ENCODE measurements at regions not wholly inside any gene's neighbourhood (a gene's known extent, or its start where the extent isn't known, plus 50 kb on each side); places are given as distances from the start of the nearest gene placed in this dataset.

DNA sequence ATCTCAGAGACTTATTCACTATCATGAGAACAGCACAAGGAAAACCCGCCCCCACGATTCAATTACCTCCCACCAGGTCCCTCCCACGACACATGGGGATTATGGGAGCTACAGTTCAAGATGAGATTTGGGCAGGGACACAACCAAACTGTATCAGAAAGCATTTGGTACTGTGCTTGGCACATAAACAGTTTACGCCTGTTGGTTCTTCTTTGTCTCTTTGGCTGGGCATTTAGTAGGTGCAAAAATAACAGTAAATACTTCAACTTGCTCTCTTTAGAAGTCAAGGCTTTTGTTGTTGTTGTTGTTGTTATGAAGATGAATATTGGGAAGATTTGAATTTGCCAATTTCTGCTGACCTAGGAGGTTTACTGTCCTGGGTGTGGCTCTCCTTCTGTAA is 175.4 kb upstream of the IGSF21 start:
- WGBS (ENCODE audit: insufficient coverage, low lambda C conversion rate): no CpG with 5 or more reads among the region's 4 CpGs
- no peaks in the 10 kb centered on the region for H3K36me3 ChIP-seq (ENCODE audit: control insufficient read depth, insufficient read depth, low read length)
- H3K27ac ChIP-seq (ENCODE audit: low read length): no peak overlapping the region
- no peak for DNase-seq
- H3K27me3 ChIP-seq (ENCODE audit: control insufficient read depth, insufficient read depth, low read length): peaks cover 2% of the 10 kb centered on the region
- H3K4me1 ChIP-seq (ENCODE audit: control insufficient read depth, insufficient read depth, low read length): no peaks in the 10 kb centered on the region
- no peaks in the 10 kb centered on the region for H3K9me3 ChIP-seq (ENCODE audit: control insufficient read depth, low read depth, low read length)
- H3K4me3 ChIP-seq (ENCODE audit: low read length): no peak overlapping the region

DNA sequence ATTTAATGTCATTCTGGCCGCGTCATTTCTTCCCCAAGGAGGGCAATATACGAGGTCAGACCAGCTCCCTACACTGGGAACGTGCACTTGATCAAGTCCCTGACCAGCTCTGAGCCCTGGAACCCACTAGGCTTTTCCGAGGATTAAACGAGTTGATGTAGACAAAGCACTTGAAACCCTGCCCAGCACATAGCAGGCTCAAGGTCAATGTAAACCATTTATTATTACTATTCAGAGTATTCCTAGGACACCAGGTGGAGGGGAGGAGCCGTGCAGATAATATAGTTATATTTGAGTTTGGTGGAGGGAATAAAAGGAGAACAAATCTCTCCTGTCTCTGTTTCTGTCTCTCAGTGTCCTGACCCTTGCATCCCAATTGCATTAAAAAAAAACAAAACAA is 174.1 kb upstream of the IGSF21 start:
- DNase-seq: no peak
- Histone ChIP-seq H3K36me3 (ENCODE audit: control insufficient read depth, insufficient read depth, low read length) (no peaks in the 10 kb centered on the region), H3K9me3 (ENCODE audit: control insufficient read depth, low read depth, low read length) (no peaks in the 10 kb centered on the region), H3K4me1 (ENCODE audit: control insufficient read depth, insufficient read depth, low read length) (no peaks in the 10 kb centered on the region), H3K4me3 (ENCODE audit: low read length) (no peak overlapping the region), H3K27ac (ENCODE audit: low read length) (no peak overlapping the region), H3K27me3 (ENCODE audit: control insufficient read depth, insufficient read depth, low read length) (peaks cover 3% of the 10 kb centered on the region)
- WGBS (ENCODE audit: insufficient coverage, low lambda C conversion rate): 0% methylated on average over 1 of the region's 7 CpGs

- Histone ChIP-seq H3K27me3 (ENCODE audit: control insufficient read depth, insufficient read depth, low read length) (peaks cover 3% of the 10 kb centered on the region), H3K36me3 (ENCODE audit: control insufficient read depth, insufficient read depth, low read length) (no peaks in the 10 kb centered on the region), H3K4me1 (ENCODE audit: control insufficient read depth, insufficient read depth, low read length) (no peaks in the 10 kb centered on the region), H3K9me3 (ENCODE audit: control insufficient read depth, low read depth, low read length) (no peaks in the 10 kb centered on the region), H3K27ac (ENCODE audit: low read length) (no peak overlapping the region), H3K4me3 (ENCODE audit: low read length) (no peak overlapping the region)
- no peak for DNase-seq
- WGBS (ENCODE audit: insufficient coverage, low lambda C conversion rate): no CpG with 5 or more reads among the region's 5 CpGs
These were observed 173.6 kb upstream of the IGSF21 start for GRCh38 chr1:17933971-17934370.

- H3K27ac ChIP-seq (ENCODE audit: low read length): no peak overlapping the region
- no peak overlapping the region for H3K4me3 ChIP-seq (ENCODE audit: low read length)
- WGBS (ENCODE audit: insufficient coverage, low lambda C conversion rate): no CpG with 5 or more reads among the region's 6 CpGs
- peak in 1 of 2 donors; percentile 3 for DNase-seq
- no peaks in the 10 kb centered on the region for H3K4me1 ChIP-seq (ENCODE audit: control insufficient read depth, insufficient read depth, low read length)
- H3K9me3 ChIP-seq (ENCODE audit: control insufficient read depth, low read depth, low read length): no peaks in the 10 kb centered on the region
- no peaks in the 10 kb centered on the region for H3K36me3 ChIP-seq (ENCODE audit: control insufficient read depth, insufficient read depth, low read length)
- peaks cover 3% of the 10 kb centered on the region for H3K27me3 ChIP-seq (ENCODE audit: control insufficient read depth, insufficient read depth, low read length)
These were observed 172.4 kb upstream of the IGSF21 start for GRCh38 chr1:17935230-17935629.

DNA sequence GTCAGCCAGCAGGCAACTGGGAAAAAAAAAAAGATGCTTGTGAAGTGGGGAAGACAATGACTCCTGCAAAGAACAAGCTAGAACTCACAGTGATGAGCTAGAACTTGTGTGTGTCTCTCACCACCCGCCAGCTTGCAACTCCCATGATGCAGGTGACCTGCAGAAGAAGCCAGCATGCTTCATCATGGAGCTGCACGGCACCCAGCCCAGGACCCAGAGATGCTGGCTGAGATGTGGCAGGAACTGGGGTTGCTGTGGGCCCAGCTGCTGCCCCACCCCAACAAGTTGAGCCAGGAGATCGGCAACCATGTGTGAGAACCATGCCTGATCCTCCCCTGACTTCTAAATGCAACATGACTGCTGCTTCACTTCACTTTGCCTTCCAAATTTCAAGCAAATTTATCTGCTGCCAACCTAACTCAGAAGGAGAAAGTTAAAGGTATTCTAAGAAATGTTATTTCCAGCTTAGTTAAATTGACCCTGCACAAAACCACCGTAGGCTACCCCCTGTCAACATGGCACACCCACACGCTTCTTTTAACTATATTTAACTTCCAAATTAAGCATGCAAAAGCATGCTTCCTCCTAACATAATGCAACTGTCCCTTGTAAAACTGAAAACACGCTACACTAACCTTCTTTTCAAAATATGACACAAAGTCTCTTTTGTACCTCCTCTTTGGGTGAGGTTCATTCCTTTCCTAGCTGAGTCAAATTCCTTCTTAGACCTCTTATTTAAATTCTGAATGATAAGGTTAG is 166.0 kb upstream of the IGSF21 start:
- DNase-seq: no peak
- H3K36me3 ChIP-seq (ENCODE audit: control insufficient read depth, insufficient read depth, low read length): no peaks in the 10 kb centered on the region
- no peak overlapping the region for H3K27ac ChIP-seq (ENCODE audit: low read length)
- no peaks in the 10 kb centered on the region for H3K9me3 ChIP-seq (ENCODE audit: control insufficient read depth, low read depth, low read length)
- WGBS (ENCODE audit: insufficient coverage, low lambda C conversion rate): 71% methylated on average over 1 of the region's 6 CpGs
- no peaks in the 10 kb centered on the region for H3K4me1 ChIP-seq (ENCODE audit: control insufficient read depth, insufficient read depth, low read length)
- H3K4me3 ChIP-seq (ENCODE audit: low read length): no peak overlapping the region
- H3K27me3 ChIP-seq (ENCODE audit: control insufficient read depth, insufficient read depth, low read length): peaks cover 7% of the 10 kb centered on the region

GRCh38 chr1:17943506-17943905 is 164.1 kb upstream of the IGSF21 start:
- Histone ChIP-seq H3K36me3 (ENCODE audit: control insufficient read depth, insufficient read depth, low read length) (no peaks in the 10 kb centered on the region), H3K4me1 (ENCODE audit: control insufficient read depth, insufficient read depth, low read length) (no peaks in the 10 kb centered on the region), H3K4me3 (ENCODE audit: low read length) (no peak overlapping the region), H3K27me3 (ENCODE audit: control insufficient read depth, insufficient read depth, low read length) (peaks cover 3% of the 10 kb centered on the region), H3K27ac (ENCODE audit: low read length) (no peak overlapping the region), H3K9me3 (ENCODE audit: control insufficient read depth, low read depth, low read length) (no peaks in the 10 kb centered on the region)
- DNase-seq: no peak
- no CpG with 5 or more reads among the region's 2 CpGs for WGBS (ENCODE audit: insufficient coverage, low lambda C conversion rate)

DNA sequence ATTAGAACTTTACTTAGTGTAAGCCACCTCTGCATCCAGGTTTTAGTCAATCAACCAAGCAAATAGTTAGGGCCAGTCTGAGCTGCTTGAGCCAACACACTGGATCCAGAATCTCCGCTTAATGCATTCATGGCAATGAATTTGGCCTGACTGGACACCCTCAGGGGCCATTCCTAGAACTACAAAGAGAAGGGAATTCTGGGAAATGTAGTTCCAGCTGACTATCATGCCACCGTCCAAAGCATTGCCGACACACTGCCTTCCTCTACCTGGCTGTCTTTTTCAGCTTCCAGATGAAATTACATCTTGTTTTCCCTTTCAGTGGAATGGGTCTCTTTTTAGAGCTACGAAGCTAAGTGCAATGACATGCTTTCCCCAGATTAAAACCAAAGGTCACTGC is 163.0 kb upstream of the IGSF21 start:
- DNase-seq: no peak
- no peaks in the 10 kb centered on the region for H3K4me1 ChIP-seq (ENCODE audit: control insufficient read depth, insufficient read depth, low read length)
- H3K36me3 ChIP-seq (ENCODE audit: control insufficient read depth, insufficient read depth, low read length): no peaks in the 10 kb centered on the region
- H3K9me3 ChIP-seq (ENCODE audit: control insufficient read depth, low read depth, low read length): no peaks in the 10 kb centered on the region
- peaks cover 3% of the 10 kb centered on the region for H3K27me3 ChIP-seq (ENCODE audit: control insufficient read depth, insufficient read depth, low read length)
- H3K4me3 ChIP-seq (ENCODE audit: low read length): no peak overlapping the region
- 67% methylated on average over 1 of the region's 4 CpGs for WGBS (ENCODE audit: insufficient coverage, low lambda C conversion rate)
- no peak overlapping the region for H3K27ac ChIP-seq (ENCODE audit: low read length)

DNA sequence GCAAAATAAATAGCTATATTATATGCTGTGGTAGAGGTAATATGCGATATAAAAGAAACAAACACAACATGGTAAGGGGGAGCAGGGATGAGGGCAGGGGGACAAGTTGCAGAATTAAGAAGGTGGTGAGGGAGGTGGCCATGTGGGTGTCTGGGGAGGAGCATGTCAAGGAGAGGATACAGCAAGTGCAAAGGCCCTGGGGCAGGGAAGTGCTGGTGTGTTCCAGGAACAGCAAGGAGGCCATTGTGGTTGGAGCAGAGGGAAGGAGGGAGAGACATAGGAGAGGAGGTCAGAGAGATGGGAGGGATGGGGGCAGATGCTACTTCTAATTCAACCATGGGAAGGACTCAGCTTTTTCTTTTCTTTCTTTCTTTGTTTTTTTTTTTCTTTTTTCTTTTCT is 161.2 kb upstream of the IGSF21 start:
- Histone ChIP-seq H3K4me1 (ENCODE audit: control insufficient read depth, insufficient read depth, low read length) (no peaks in the 10 kb centered on the region), H3K27me3 (ENCODE audit: control insufficient read depth, insufficient read depth, low read length) (peaks cover 2% of the 10 kb centered on the region), H3K27ac (ENCODE audit: low read length) (no peak overlapping the region), H3K4me3 (ENCODE audit: low read length) (no peak overlapping the region), H3K36me3 (ENCODE audit: control insufficient read depth, insufficient read depth, low read length) (no peaks in the 10 kb centered on the region), H3K9me3 (ENCODE audit: control insufficient read depth, low read depth, low read length) (no peaks in the 10 kb centered on the region)
- DNase-seq: no peak
- WGBS (ENCODE audit: insufficient coverage, low lambda C conversion rate): 100% methylated on average over 1 of the region's 1 CpG

DNA sequence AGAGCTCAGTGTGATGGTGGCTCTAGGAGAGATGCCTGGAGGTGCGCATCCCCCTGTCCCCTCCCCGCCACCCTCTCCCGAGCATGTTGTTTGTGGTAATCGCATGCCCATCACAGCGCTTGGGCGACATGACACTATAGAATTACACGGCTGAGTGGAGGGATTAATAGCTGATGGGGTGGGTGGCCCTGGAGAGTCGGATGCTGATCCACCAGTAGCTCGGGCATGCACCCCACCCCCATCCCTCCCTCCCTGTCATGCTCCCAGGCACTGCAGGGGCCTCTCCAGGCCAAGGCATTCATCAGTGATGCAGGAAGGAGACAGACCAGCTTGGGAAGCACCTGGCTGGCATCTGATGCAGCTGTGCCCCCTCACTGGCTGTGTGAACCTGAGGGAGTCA is 159.0 kb upstream of the IGSF21 start:
- Histone ChIP-seq H3K27me3 (ENCODE audit: control insufficient read depth, insufficient read depth, low read length) (no peaks in the 10 kb centered on the region), H3K4me1 (ENCODE audit: control insufficient read depth, insufficient read depth, low read length) (no peaks in the 10 kb centered on the region), H3K4me3 (ENCODE audit: low read length) (no peak overlapping the region), H3K36me3 (ENCODE audit: control insufficient read depth, insufficient read depth, low read length) (no peaks in the 10 kb centered on the region), H3K27ac (ENCODE audit: low read length) (no peak overlapping the region), H3K9me3 (ENCODE audit: control insufficient read depth, low read depth, low read length) (no peaks in the 10 kb centered on the region)
- no peak for DNase-seq
- no CpG with 5 or more reads among the region's 9 CpGs for WGBS (ENCODE audit: insufficient coverage, low lambda C conversion rate)

DNA sequence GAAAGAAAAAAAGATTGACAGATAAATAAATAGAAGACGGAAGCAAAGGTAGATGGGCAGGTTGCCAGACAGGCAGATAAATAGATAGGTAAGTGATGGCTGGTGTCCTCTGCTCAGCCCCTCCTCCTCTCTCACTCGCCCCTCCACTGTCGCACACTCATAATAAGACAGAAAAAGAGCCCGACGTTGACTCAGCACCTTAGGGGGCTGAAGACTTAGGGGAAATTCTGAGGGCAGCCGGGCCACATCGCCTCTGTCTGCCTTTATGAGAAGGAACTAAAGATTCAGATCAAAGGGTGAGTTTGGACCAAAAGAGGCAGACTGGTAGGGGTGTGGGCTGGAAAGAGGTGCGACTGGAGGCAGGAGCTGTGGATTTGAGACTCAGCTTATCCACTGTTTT is 158.1 kb upstream of the IGSF21 start:
- Histone ChIP-seq H3K4me1 (ENCODE audit: control insufficient read depth, insufficient read depth, low read length) (no peaks in the 10 kb centered on the region), H3K27ac (ENCODE audit: low read length) (no peak overlapping the region), H3K9me3 (ENCODE audit: control insufficient read depth, low read depth, low read length) (no peaks in the 10 kb centered on the region), H3K27me3 (ENCODE audit: control insufficient read depth, insufficient read depth, low read length) (no peaks in the 10 kb centered on the region), H3K4me3 (ENCODE audit: low read length) (no peak overlapping the region), H3K36me3 (ENCODE audit: control insufficient read depth, insufficient read depth, low read length) (no peaks in the 10 kb centered on the region)
- WGBS (ENCODE audit: insufficient coverage, low lambda C conversion rate): 50% methylated on average over 1 of the region's 8 CpGs
- DNase-seq: no peak

- Histone ChIP-seq H3K9me3 (ENCODE audit: control insufficient read depth, low read depth, low read length) (no peaks in the 10 kb centered on the region), H3K4me1 (ENCODE audit: control insufficient read depth, insufficient read depth, low read length) (no peaks in the 10 kb centered on the region), H3K27me3 (ENCODE audit: control insufficient read depth, insufficient read depth, low read length) (no peaks in the 10 kb centered on the region), H3K4me3 (ENCODE audit: low read length) (no peak overlapping the region), H3K27ac (ENCODE audit: low read length) (no peak overlapping the region), H3K36me3 (ENCODE audit: control insufficient read depth, insufficient read depth, low read length) (no peaks in the 10 kb centered on the region)
- no CpG with 5 or more reads among the region's 12 CpGs for WGBS (ENCODE audit: insufficient coverage, low lambda C conversion rate)
- DNase-seq: no peak
These were observed 156.9 kb upstream of the IGSF21 start for GRCh38 chr1:17950728-17951127.

Data from large intestine (tissue), 3 donors.